SK-N-SH (cell line): ENCODE measurements at regions not wholly inside any gene's neighbourhood (a gene's known extent, or its start where the extent isn't known, plus 50 kb on each side); places are given as distances from the start of the nearest gene placed in this dataset.

ENCODE experiments used
- CTCF ChIA-PET: fragments of 300-600, 350-600 bp; formaldehyde crosslinking; extraction: SDS; loops from one replicate; lab custom pipeline; 2021; lab: Yijun Ruan, JAX
- POLR2A ChIA-PET: fragments of 350-600 bp; sonication (Branson Sonifier 250); formaldehyde crosslinking; extraction: SDS; loops from one replicate; lab custom pipeline; 2020; ENCODE audit warnings: antibody characterized with exemption, inconsistent platforms; lab: Yijun Ruan, JAX
- DNase-seq: peaks from one replicate; pipeline ENCODE4 v3.0.0; 2012
- H2AFZ ChIP-seq: fragments of 200-600 bp; sonication (generic); 2 replicates; pipeline ENCODE4 v1.8.1; 2016; ENCODE audit warnings: antibody characterized with exemption, mild to moderate bottlenecking, low read depth
- H3F3A ChIP-seq: fragments of 200-600 bp; sonication (generic); replicated peaks from 2 replicates; pipeline ENCODE3; 2016; ENCODE audit warnings: antibody characterized with exemption, mild to moderate bottlenecking; ENCODE audit not compliant: insufficient read depth
- H3K27ac ChIP-seq, 2 experiments: fragments of 200-500 bp in 1 of 2; fragments of 200-600 bp in 1 of 2; sonication (Bioruptor generic) in 1 of 2; sonication (generic), shearing (Covaris generic) in 1 of 2; 2 replicates each; pipeline versions ENCODE4 v1.5.1 to v1.6.1; 2014 to 2016; ENCODE audit warnings: low read depth in 2 of 2, inconsistent platforms in 1 of 2, low read length in 1 of 2, mild to moderate bottlenecking in 1 of 2, mixed read lengths in 1 of 2
- H3K27me3 ChIP-seq: fragments of 200-600 bp; sonication (generic), shearing (Covaris generic); 2 replicates; pipeline ENCODE4 v1.6.1; 2016; ENCODE audit warnings: mixed run types; ENCODE audit not compliant: insufficient read depth
- H3K36me3 ChIP-seq, 2 experiments: fragments of 200-500 bp in 1 of 2; fragments of 200-600 bp in 1 of 2; sonication (Bioruptor generic) in 1 of 2; sonication (generic) in 1 of 2; replicated peaks in 1 of 2; 2 replicates each; pipeline versions ENCODE3 to v1.5.1; 2014 to 2016; ENCODE audit warnings: low read length in 1 of 2, mild to moderate bottlenecking in 1 of 2; ENCODE audit not compliant: insufficient read depth in 2 of 2, control insufficient read depth in 1 of 2
- H3K4me1 ChIP-seq, 2 experiments: fragments of 200-500 bp in 1 of 2; fragments of 200-600 bp in 1 of 2; sonication (Bioruptor generic) in 1 of 2; sonication (generic), shearing (Covaris generic) in 1 of 2; 2 replicates each; pipeline versions ENCODE4 v1.5.1 to v1.6.1; 2014 to 2016; ENCODE audit warnings: low read depth in 1 of 2, low read length in 1 of 2, mixed run types in 1 of 2; ENCODE audit not compliant: insufficient read depth in 2 of 2, control insufficient read depth in 1 of 2
- H3K4me2 ChIP-seq: fragments of 200-600 bp; sonication (generic), shearing (Covaris generic); 2 replicates; pipeline ENCODE4 v1.6.1; 2017; ENCODE audit warnings: mixed run types
- H3K4me3 ChIP-seq, 2 experiments: fragments of 200-500 bp in 1 of 2; fragments of 200-600 bp in 1 of 2; sonication (Bioruptor generic) in 1 of 2; sonication (generic), shearing (Covaris generic) in 1 of 2; 2 replicates each; pipeline versions ENCODE4 v1.5.1 to v1.8.1; 2014 to 2016; ENCODE audit warnings: low read depth in 2 of 2, inconsistent platforms in 1 of 2, low read length in 1 of 2, mild to moderate bottlenecking in 1 of 2, mixed read lengths in 1 of 2, moderate library complexity in 1 of 2
- H3K79me2 ChIP-seq: fragments of 200-600 bp; sonication (generic); 2 replicates; pipeline ENCODE4 v1.8.1; 2017; ENCODE audit warnings: mild to moderate bottlenecking; ENCODE audit not compliant: insufficient read depth
- H3K9ac ChIP-seq: fragments of 200-600 bp; sonication (generic); 2 replicates; pipeline ENCODE4 v1.6.1; 2017; ENCODE audit warnings: mixed run types
- H3K9me2 ChIP-seq: fragments of 200-600 bp; sonication (generic); 2 replicates; pipeline ENCODE4 v1.6.1; 2017; ENCODE audit warnings: mixed run types
- H3K9me3 ChIP-seq: fragments of 200-600 bp; sonication (generic); 2 replicates; pipeline ENCODE4 v1.6.1; 2017; ENCODE audit warnings: mixed run types, mild to moderate bottlenecking, moderate library complexity
- H4K20me1 ChIP-seq: fragments of 200-600 bp; sonication (generic); 2 replicates; pipeline ENCODE4 v1.6.1; 2017; ENCODE audit warnings: mild to moderate bottlenecking, mixed run types; ENCODE audit not compliant: insufficient read depth
- FOXM1 ChIP-seq: IDR thresholded peaks from 2 replicates; pipeline ENCODE4 v1.4.0; 2012; ENCODE audit warnings: low read depth, mild to moderate bottlenecking
- JUND ChIP-seq: IDR thresholded peaks from 2 replicates; pipeline ENCODE4 v1.4.0; 2012
- MEF2A ChIP-seq: IDR thresholded peaks from 2 replicates; pipeline ENCODE4 v1.4.0; 2012; ENCODE audit warnings: low read depth, borderline replicate concordance
- MXI1 ChIP-seq: IDR thresholded peaks from 2 replicates; pipeline ENCODE4 v1.6.1; 2012; ENCODE audit warnings: mild to moderate bottlenecking, low read depth, low read length, improper control_type of control experiment
- NRF1 ChIP-seq: IDR thresholded peaks from 2 replicates; pipeline ENCODE4 v1.6.1; 2012; ENCODE audit warnings: low read depth, mild to moderate bottlenecking, low read length
- RAD21 ChIP-seq: IDR thresholded peaks from 2 replicates; pipeline ENCODE4 v1.6.1; 2012; ENCODE audit warnings: mild to moderate bottlenecking, low read length
- RCOR1 ChIP-seq: fragments of 150-350 bp; IDR thresholded peaks from 2 replicates; pipeline ENCODE4 v1.6.1; 2017; ENCODE audit warnings: antibody characterized with exemption, low read length
- REST ChIP-seq: IDR thresholded peaks from 2 replicates; pipeline ENCODE4 v1.6.1; 2012; ENCODE audit warnings: mild to moderate bottlenecking, low read depth, low read length, moderate library complexity
- TAF1 ChIP-seq: IDR thresholded peaks from 2 replicates; pipeline ENCODE4 v1.6.1; 2012; ENCODE audit warnings: low read depth, mild to moderate bottlenecking, low read length, moderate library complexity, borderline replicate concordance
- USF1 ChIP-seq: IDR thresholded peaks from 2 replicates; pipeline ENCODE4 v1.4.0; 2012; ENCODE audit warnings: low read depth, borderline replicate concordance
- ZBTB33 ChIP-seq: IDR thresholded peaks from 2 replicates; pipeline ENCODE4 v1.4.0; 2012; ENCODE audit warnings: low read depth, borderline replicate concordance
- WGBS: methylation state at CpG from one replicate; pipeline ENCODE4 v1.1.6; 2017; ENCODE audit warnings: low lambda C conversion rate; 5-methylcytosine and 5-hydroxymethylcytosine counted together

- Histone ChIP-seq H3K9me3 (no peaks in the 10 kb centered on the region), H3K4me2 (no peak overlapping the region), H3K27ac (no peak overlapping the region), H3K4me3 (no peak overlapping the region), H3K79me2 (no peaks in the 10 kb centered on the region), H4K20me1 (no peaks in the 10 kb centered on the region), H3K9ac (no peak overlapping the region), H3K9me2 (no peaks in the 10 kb centered on the region), H3K27me3 (no peaks in the 10 kb centered on the region), H3K36me3 (no peaks in the 10 kb centered on the region), H3K4me1 (peaks cover 0 to 32% of the 10 kb centered on the region in 2 experiments; a peak in 3 of 4 replicates), H2AFZ (no peak overlapping the region), H3F3A (peaks cover 30% of the 10 kb centered on the region)
- CTCF ChIA-PET = no interaction called here
- WGBS = 60% methylated on average over 4 of the region's 4 CpGs
- TF ChIP-seq RAD21 (no peak), TAF1 (no peak), RCOR1 (no peak), USF1 (no peak), ZBTB33 (no peak), JUND (no peak)
- POLR2A ChIA-PET = no interaction called here
- no peak for DNase-seq
Observed at GRCh38 chr12:46960681-46961080, 118.7 kb upstream of the PCED1B start.

GRCh38 chr12:46963191-46963590 lies 116.2 kb upstream of the PCED1B start:
- Histone ChIP-seq H3K4me3 (no peak overlapping the region), H3K79me2 (no peaks in the 10 kb centered on the region), H3K4me2 (0 out of 2 replicates have a peak overlapping the region, but pooled peaks have one; percentile 71), H3F3A (peaks cover 30% of the 10 kb centered on the region), H3K4me1 (peaks cover 0 to 33% of the 10 kb centered on the region in 2 experiments), H3K27me3 (no peaks in the 10 kb centered on the region), H3K9me2 (no peaks in the 10 kb centered on the region), H3K36me3 (no peaks in the 10 kb centered on the region), H3K27ac (peak overlapping the region; percentile 56 to 84; a peak in 3 of 4 replicates), H4K20me1 (no peaks in the 10 kb centered on the region), H3K9me3 (no peaks in the 10 kb centered on the region), H3K9ac (no peak overlapping the region), H2AFZ (no peak overlapping the region)
- DNase-seq = no peak
- 96% methylated on average over 1 of the region's 1 CpG for WGBS
- no peak for TF ChIP-seq MEF2A
- no peak for TF ChIP-seq MXI1
- TF ChIP-seq NRF1 = no peak
- TF ChIP-seq REST = no peak
- no peak for TF ChIP-seq FOXM1
- POLR2A ChIA-PET = no interaction called here
- CTCF ChIA-PET = no interaction called here
